Caco-2 (cell line): ENCODE measurements at regions not wholly inside any gene's neighbourhood (a gene's known extent, or its start where the extent isn't known, plus 50 kb on each side); places are given as distances from the start of the nearest gene placed in this dataset.

ENCODE experiments used
- BruUV-seq: library from RNA; stranded (reverse); fragments of 400-500 nt; replicated peaks from 2 replicates; lab custom pipeline; 2021; lab: Mats Ljungman, UMichigan
- CTCF ChIA-PET: fragments of 300-600 bp; sonication (Branson Sonifier 250); formaldehyde crosslinking; loops from one replicate; lab custom pipeline; 2022; ENCODE audit warnings: antibody characterized with exemption; lab: Charles Lee
- POLR2A ChIA-PET: fragments of 300-600 bp; sonication (Branson Sonifier 250); formaldehyde crosslinking; loops from one replicate; lab custom pipeline; 2022; ENCODE audit warnings: antibody characterized with exemption; lab: Charles Lee
- DNase-seq, 2 experiments: peaks; one replicate each; pipeline versions ENCODE4 v3.0.0 to v3.0.0-alpha.2; 2020 to 2022
- H3K27me3 ChIP-seq: replicated peaks from 2 replicates; pipeline ENCODE4 v1.6.0; 2011; ENCODE audit warnings: low read length; ENCODE audit not compliant: control insufficient read depth, insufficient read depth
- H3K36me3 ChIP-seq: 2 replicates; pipeline ENCODE4 v1.5.1; 2011; ENCODE audit warnings: low read length; ENCODE audit not compliant: control insufficient read depth, insufficient read depth
- H3K4me1 ChIP-seq: fragments of 250-450 bp; sonication (Bioruptor Pico); 2 replicates; pipeline ENCODE4 v1.5.1; 2020; ENCODE audit warnings: mild to moderate bottlenecking
- H3K4me3 ChIP-seq: 2 replicates; pipeline ENCODE4 v1.5.1; 2011; ENCODE audit warnings: low read depth, mild to moderate bottlenecking, control low read depth, low read length
- H3K9me3 ChIP-seq: fragments of 250-450 bp; sonication (Bioruptor Pico); 2 replicates; pipeline ENCODE4 v1.5.1; 2020; ENCODE audit warnings: mild to moderate bottlenecking, moderate library complexity
- H3K27ac Mint-ChIP-seq: one replicate; pipeline ENCODE4 v1.8.0; 2022; ENCODE audit warnings: mixed read lengths; ENCODE audit not compliant: unreplicated experiment
- H3K27me3 Mint-ChIP-seq: one replicate; pipeline ENCODE4 v1.8.0; 2022; ENCODE audit warnings: mixed read lengths; ENCODE audit not compliant: insufficient read depth, unreplicated experiment
- H3K36me3 Mint-ChIP-seq: one replicate; pipeline ENCODE4 v1.8.0; 2022; ENCODE audit warnings: mild to moderate bottlenecking, mixed read lengths; ENCODE audit not compliant: insufficient read depth, unreplicated experiment
- H3K4me1 Mint-ChIP-seq: one replicate; pipeline ENCODE4 v1.8.0; 2022; ENCODE audit warnings: low read depth, mixed read lengths; ENCODE audit not compliant: unreplicated experiment
- H3K4me3 Mint-ChIP-seq: one replicate; pipeline ENCODE4 v1.8.0; 2022; ENCODE audit warnings: mild to moderate bottlenecking, moderate library complexity, mixed read lengths; ENCODE audit not compliant: unreplicated experiment
- H3K9me3 Mint-ChIP-seq: one replicate; pipeline ENCODE4 v1.8.0; 2022; ENCODE audit warnings: mixed read lengths; ENCODE audit not compliant: unreplicated experiment
- intact Hi-C: fragments of 100-400 bp; cut with micrococcal nuclease; formaldehyde crosslinking; loops from one replicate; pipeline ENCODE4 v1.10.0; 2022; ENCODE audit not compliant: unreplicated experiment
- TF ChIP-seq, protein P1 (sequence below), 2 experiments: fragments of 200-600 bp in 1 of 2; IDR thresholded peaks; 1 replicate in 1 of 2; 2 replicates in 1 of 2; pipeline versions ENCODE4 v1.5.1 to v1.8.0; 2011 to 2022; ENCODE audit warnings: antibody characterized with exemption in 1 of 2, control low read depth in 1 of 2, inconsistent platforms in 1 of 2, low read depth in 1 of 2, low read length in 1 of 2, mild to moderate bottlenecking in 1 of 2, moderate library complexity in 1 of 2; ENCODE audit not compliant: insufficient read depth in 1 of 2, severe bottlenecking in 1 of 2, unreplicated experiment in 1 of 2

DNA sequence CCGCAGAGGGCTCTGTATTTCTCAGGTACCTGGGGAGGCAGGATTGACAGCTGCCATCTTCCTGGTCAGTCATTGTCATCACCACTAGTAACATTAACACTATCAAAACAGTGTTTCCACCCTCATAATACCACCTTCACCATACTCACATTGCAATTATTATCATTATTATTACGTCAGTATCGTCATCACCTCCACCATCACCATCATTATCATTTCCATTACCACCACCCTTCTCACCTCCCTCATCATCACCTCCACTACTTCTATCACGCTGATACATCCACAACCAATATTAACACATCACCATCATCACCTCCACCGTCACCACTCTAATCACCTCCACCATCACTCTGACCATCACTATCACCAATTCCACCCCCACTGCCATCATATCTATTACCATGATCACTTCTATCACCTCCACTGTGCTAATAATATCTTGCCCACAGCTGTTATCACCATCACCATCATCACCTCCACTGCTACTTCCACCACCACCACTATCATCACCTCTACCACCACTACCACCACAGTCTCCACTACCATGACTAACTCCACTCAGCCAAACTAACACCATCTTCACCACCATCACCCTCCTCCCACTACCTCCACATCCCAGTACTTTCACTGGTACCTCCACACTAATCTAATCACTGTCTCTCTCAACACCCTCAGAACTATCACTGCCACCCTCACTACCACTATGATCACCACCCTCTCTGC, 196.4 kb downstream of the RPS24 start:
- CTCF ChIA-PET: no interaction called here
- peaks cover 6% of the 10 kb centered on the region for H3K27me3 Mint-ChIP-seq
- Histone ChIP-seq H3K36me3 (no peaks in the 10 kb centered on the region), H3K4me3 (no peak overlapping the region), H3K4me1 (no peaks in the 10 kb centered on the region), H3K27me3 (no peaks in the 10 kb centered on the region), H3K9me3 (no peaks in the 10 kb centered on the region)
- H3K36me3 Mint-ChIP-seq: no peaks in the 10 kb centered on the region
- no TSS peak for BruUV-seq
- intact Hi-C loops: no loop called here
- POLR2A ChIA-PET: no interaction called here
- H3K9me3 Mint-ChIP-seq: no peaks in the 10 kb centered on the region
- TF ChIP-seq, protein P1, sequence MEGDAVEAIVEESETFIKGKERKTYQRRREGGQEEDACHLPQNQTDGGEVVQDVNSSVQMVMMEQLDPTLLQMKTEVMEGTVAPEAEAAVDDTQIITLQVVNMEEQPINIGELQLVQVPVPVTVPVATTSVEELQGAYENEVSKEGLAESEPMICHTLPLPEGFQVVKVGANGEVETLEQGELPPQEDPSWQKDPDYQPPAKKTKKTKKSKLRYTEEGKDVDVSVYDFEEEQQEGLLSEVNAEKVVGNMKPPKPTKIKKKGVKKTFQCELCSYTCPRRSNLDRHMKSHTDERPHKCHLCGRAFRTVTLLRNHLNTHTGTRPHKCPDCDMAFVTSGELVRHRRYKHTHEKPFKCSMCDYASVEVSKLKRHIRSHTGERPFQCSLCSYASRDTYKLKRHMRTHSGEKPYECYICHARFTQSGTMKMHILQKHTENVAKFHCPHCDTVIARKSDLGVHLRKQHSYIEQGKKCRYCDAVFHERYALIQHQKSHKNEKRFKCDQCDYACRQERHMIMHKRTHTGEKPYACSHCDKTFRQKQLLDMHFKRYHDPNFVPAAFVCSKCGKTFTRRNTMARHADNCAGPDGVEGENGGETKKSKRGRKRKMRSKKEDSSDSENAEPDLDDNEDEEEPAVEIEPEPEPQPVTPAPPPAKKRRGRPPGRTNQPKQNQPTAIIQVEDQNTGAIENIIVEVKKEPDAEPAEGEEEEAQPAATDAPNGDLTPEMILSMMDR (IDR thresholded peaks at IDR 0.05; ENCODE audit: insufficient read depth in 1 of 2, low read depth in 1 of 2, low read length in 1 of 2, severe bottlenecking in 1 of 2, unreplicated experiment in 1 of 2): no peak
- no peak overlapping the region for H3K4me3 Mint-ChIP-seq
- no peaks in the 10 kb centered on the region for H3K4me1 Mint-ChIP-seq
- DNase-seq: no peak
- H3K27ac Mint-ChIP-seq: no peak overlapping the region

DNA sequence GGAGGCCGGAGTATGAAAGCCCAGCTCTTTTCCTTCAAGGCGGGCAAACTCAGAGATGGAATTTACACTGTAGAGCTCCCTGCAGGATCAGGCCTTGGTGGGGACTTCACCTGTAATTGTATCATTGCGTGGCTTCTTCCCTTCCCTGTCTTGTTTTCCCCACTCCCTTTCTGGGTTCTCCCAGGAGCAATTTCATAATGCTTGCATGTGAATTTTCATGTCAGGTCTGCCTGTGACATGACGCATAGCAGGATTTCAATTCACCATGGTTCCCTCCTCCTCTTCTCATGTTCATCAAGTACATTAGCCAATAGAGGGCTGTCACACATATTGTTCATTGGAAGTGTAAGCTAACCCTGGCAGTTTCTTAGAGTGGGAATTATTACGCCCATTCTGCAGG, 197.7 kb downstream of the RPS24 start:
- Histone ChIP-seq H3K4me1 (no peaks in the 10 kb centered on the region), H3K27me3 (no peaks in the 10 kb centered on the region), H3K36me3 (no peaks in the 10 kb centered on the region), H3K9me3 (no peaks in the 10 kb centered on the region), H3K4me3 (no peak overlapping the region)
- TF ChIP-seq, protein P1 (IDR thresholded peaks at IDR 0.05; ENCODE audit: insufficient read depth in 1 of 2, low read depth in 1 of 2, low read length in 1 of 2, severe bottlenecking in 1 of 2, unreplicated experiment in 1 of 2): no peak
- POLR2A ChIA-PET: interaction anchor here (1.1 kb wide), 1 partner anchor 71 kb away, joined by 4 read pairs; no protein-coding TSS in a partner anchor
- DNase-seq: no peak
- no peak overlapping the region for H3K27ac Mint-ChIP-seq
- no peaks in the 10 kb centered on the region for H3K36me3 Mint-ChIP-seq
- no peak overlapping the region for H3K4me3 Mint-ChIP-seq
- peaks cover 6% of the 10 kb centered on the region for H3K27me3 Mint-ChIP-seq
- CTCF ChIA-PET: interaction anchor here (1.0 to 2.0 kb wide), 3 partner anchors 12 to 71 kb away, joined by 3 to 8 read pairs (median 4); no protein-coding TSS in a partner anchor
- BruUV-seq: no TSS peak
- H3K4me1 Mint-ChIP-seq: no peaks in the 10 kb centered on the region
- no peaks in the 10 kb centered on the region for H3K9me3 Mint-ChIP-seq
- intact Hi-C loops: no loop called here

DNA sequence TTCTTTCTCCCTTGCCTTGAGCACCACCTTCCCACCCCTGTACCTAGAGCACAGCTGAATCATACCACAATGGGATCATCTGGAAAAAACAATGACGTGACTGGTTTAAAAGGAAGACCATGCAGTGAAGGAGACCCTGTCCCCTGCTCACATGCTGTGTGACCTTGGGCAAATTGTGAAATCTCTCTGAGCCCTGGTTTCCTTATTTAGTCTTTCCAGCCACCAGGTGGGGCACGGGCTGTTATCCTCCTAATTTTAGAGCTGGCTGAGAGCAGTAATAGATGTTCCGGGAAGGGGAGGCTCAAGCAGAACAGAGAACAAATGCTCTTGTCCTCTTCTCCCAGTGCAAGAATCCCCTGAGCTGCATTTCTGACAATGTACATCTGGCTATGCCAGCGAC, 198.3 kb downstream of the RPS24 start:
- H3K9me3 Mint-ChIP-seq: no peaks in the 10 kb centered on the region
- Histone ChIP-seq H3K36me3 (no peaks in the 10 kb centered on the region), H3K27me3 (no peaks in the 10 kb centered on the region), H3K4me3 (no peak overlapping the region), H3K4me1 (no peaks in the 10 kb centered on the region), H3K9me3 (no peaks in the 10 kb centered on the region)
- H3K4me3 Mint-ChIP-seq: no peak overlapping the region
- H3K4me1 Mint-ChIP-seq: no peaks in the 10 kb centered on the region
- TF ChIP-seq, protein P1 (IDR thresholded peaks at IDR 0.05; ENCODE audit: insufficient read depth in 1 of 2, low read depth in 1 of 2, low read length in 1 of 2, severe bottlenecking in 1 of 2, unreplicated experiment in 1 of 2): peak in 1 of 2 experiments; percentile 24
- no peaks in the 10 kb centered on the region for H3K36me3 Mint-ChIP-seq
- H3K27me3 Mint-ChIP-seq: peaks cover 6% of the 10 kb centered on the region
- no peak overlapping the region for H3K27ac Mint-ChIP-seq
- intact Hi-C loops: loop anchor here (1.0 kb wide), 1 partner anchor 70 kb away; no protein-coding TSS in a partner anchor
- POLR2A ChIA-PET: interaction anchor here (1.1 kb wide), 1 partner anchor 70 kb away, joined by 4 read pairs; no protein-coding TSS in a partner anchor
- no TSS peak for BruUV-seq
- peak in 1 of 2 experiments; percentile 31 for DNase-seq
- CTCF ChIA-PET: interaction anchor here (1.1 to 2.0 kb wide), 3 partner anchors 28 to 357 kb away, joined by 4 to 8 read pairs (median 4); no protein-coding TSS in a partner anchor
